ENCODE measurements at regions not wholly inside any gene's neighbourhood (a gene's known extent, or its start where the extent isn't known, plus 50 kb on each side); places are given as distances from the start of the nearest gene placed in this dataset.

DNA sequence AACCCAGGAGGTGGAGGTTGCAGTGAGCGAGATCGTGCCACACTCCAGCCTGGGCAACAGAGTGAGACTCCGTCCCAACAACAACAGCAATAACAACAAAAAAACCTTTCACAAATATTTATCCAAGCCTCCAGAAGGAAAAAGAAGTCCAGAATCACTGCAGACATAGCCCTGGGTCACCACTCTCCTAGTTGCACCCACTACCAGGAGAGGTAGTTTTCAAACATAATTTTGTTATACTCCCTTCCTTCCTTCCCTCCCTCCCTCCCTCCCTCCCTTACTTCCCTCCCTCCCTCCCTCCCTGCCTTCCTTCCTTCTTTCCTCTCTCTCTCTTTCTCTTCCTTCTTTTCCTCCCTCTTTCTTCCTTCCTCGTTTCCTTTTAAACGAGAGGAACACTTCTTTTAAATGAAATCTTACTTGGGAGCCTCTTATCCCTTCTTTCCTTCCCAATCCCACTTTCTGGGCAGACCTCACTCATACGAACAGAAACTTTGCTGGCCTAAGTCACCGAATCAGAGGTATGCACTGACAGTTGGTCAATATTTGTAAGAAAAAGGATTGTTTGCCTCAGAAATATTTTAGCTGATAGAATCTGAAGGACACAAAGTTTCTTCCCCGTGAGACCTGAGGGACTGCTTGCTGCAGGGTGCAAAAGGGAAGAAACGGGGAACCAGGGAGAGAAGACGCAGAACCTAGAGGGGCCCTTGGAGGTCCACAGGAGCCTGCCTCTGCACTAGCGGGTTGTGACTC, 88.1 kb upstream of the AGAP1 start:
- H3K4me3 Mint-ChIP-seq (ENCODE audit: unreplicated experiment), result no peak overlapping the region
- TF ChIP-seq CTCF (IDR thresholded peaks at IDR 0.05; ENCODE audit: unreplicated experiment), result no peak

DNA sequence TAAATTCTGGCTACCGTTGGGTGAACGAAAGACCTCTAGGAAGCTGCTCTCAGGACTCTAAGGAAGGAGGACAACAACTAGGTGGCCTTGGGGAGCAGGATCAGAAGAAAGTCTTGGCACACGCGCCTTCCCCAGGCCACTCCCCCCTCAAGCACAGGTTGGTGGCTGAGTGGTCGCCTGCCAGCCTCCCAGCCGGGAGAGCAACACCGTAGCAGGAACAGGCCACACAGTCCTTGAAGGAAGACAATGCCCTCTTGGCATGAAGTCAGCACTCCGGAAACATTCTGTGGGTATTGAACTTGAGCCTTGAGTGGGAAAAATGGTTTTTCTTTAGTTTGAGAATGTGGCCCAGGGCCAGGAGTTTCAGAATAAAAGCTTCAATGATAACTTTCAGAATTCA, 87.4 kb upstream of the AGAP1 start:
- TF ChIP-seq CTCF (IDR thresholded peaks at IDR 0.05; ENCODE audit: unreplicated experiment), result no peak
- Mint-ChIP-seq H3K27ac (ENCODE audit: unreplicated experiment) (no peak overlapping the region), H3K4me3 (ENCODE audit: unreplicated experiment) (no peak overlapping the region), H3K4me1 (ENCODE audit: unreplicated experiment) (peaks cover 7% of the 10 kb centered on the region), H3K9me3 (ENCODE audit: unreplicated experiment) (no peaks in the 10 kb centered on the region), H3K27me3 (ENCODE audit: unreplicated experiment) (no peaks in the 10 kb centered on the region), H3K36me3 (ENCODE audit: low read depth, unreplicated experiment) (no peaks in the 10 kb centered on the region)
- no peak for DNase-seq (ENCODE audit: low spot score)

More for the DNA sequence above, 88.1 kb upstream of the AGAP1 start:
- peaks cover 5% of the 10 kb centered on the region for H3K36me3 Mint-ChIP-seq (ENCODE audit: low read depth, unreplicated experiment)
- peaks cover 5% of the 10 kb centered on the region for H3K9me3 Mint-ChIP-seq (ENCODE audit: unreplicated experiment)
- H3K27me3 Mint-ChIP-seq (ENCODE audit: unreplicated experiment), result no peaks in the 10 kb centered on the region
- peaks cover 7% of the 10 kb centered on the region for H3K4me1 Mint-ChIP-seq (ENCODE audit: unreplicated experiment)
- H3K27ac Mint-ChIP-seq (ENCODE audit: unreplicated experiment), result no peak overlapping the region
- no peak for DNase-seq (ENCODE audit: low spot score)

DNA sequence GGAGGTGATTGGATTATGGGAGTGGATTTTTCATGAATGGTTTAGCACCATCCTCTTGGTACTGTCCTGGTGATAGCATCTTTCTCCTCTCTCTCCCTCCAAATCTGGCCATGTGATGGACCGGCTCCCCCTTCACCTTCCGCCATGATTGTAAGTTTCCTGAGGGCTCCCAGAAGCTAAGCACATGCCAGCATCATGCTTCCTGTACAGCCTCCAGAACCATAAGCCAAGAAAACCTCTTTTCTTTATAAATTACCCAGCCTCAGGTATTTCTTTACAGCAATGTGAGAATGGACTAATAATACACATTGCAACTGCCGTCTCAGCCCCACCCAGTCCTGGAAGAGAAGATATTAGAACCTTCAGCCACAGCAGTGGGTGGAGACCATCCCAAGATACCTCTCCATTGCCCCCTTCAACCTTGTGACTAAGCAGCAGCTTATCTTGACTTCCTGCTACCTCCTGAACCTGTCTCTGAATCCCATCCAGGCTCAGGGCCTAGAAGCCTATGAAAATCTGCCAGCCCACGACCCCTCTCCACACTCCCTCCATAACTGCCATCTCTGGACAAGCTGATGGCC, 81.8 kb upstream of the AGAP1 start:
- H3K27me3 Mint-ChIP-seq (ENCODE audit: unreplicated experiment), result no peaks in the 10 kb centered on the region
- no peak for DNase-seq (ENCODE audit: low spot score)
- H3K4me1 Mint-ChIP-seq (ENCODE audit: unreplicated experiment), result peaks cover 2% of the 10 kb centered on the region
- no peak overlapping the region for H3K27ac Mint-ChIP-seq (ENCODE audit: unreplicated experiment)
- H3K36me3 Mint-ChIP-seq (ENCODE audit: low read depth, unreplicated experiment), result no peaks in the 10 kb centered on the region
- no peak for TF ChIP-seq CTCF (IDR thresholded peaks at IDR 0.05; ENCODE audit: unreplicated experiment)
- peaks cover 4% of the 10 kb centered on the region for H3K9me3 Mint-ChIP-seq (ENCODE audit: unreplicated experiment)
- H3K4me3 Mint-ChIP-seq (ENCODE audit: unreplicated experiment), result no peak overlapping the region

DNA sequence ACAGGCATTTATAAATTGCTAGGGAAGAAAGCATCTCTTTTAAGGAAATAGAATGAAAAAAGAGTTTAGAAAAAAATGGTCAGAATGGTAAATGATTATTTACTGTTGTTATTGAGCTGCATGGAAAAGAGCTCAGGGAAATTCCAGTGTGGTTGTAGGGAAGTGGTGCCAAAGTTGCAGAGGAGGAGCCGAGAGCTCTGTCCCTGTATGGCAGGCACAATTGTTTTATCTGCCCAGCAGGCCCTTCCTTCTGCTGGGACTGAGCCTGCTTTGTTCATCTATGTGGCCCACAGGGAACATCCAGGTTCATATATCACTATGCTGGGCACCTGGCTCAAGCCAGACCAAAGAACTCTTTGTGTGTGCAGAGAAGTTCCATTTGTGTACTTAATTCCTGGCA, 80.8 kb upstream of the AGAP1 start:
- Mint-ChIP-seq H3K4me1 (ENCODE audit: unreplicated experiment) (peaks cover 9% of the 10 kb centered on the region), H3K27me3 (ENCODE audit: unreplicated experiment) (no peaks in the 10 kb centered on the region), H3K36me3 (ENCODE audit: low read depth, unreplicated experiment) (no peaks in the 10 kb centered on the region), H3K4me3 (ENCODE audit: unreplicated experiment) (no peak overlapping the region), H3K27ac (ENCODE audit: unreplicated experiment) (no peak overlapping the region), H3K9me3 (ENCODE audit: unreplicated experiment) (peaks cover 4% of the 10 kb centered on the region)
- no peak for DNase-seq (ENCODE audit: low spot score)
- no peak for TF ChIP-seq CTCF (IDR thresholded peaks at IDR 0.05; ENCODE audit: unreplicated experiment)

GRCh38 chr2:235414422-235414821, 79.4 kb upstream of the AGAP1 start:
- Mint-ChIP-seq H3K27ac (ENCODE audit: unreplicated experiment) (no peak overlapping the region), H3K36me3 (ENCODE audit: low read depth, unreplicated experiment) (no peaks in the 10 kb centered on the region), H3K4me1 (ENCODE audit: unreplicated experiment) (peaks cover 9% of the 10 kb centered on the region), H3K9me3 (ENCODE audit: unreplicated experiment) (peaks cover 4% of the 10 kb centered on the region), H3K4me3 (ENCODE audit: unreplicated experiment) (no peak overlapping the region), H3K27me3 (ENCODE audit: unreplicated experiment) (no peaks in the 10 kb centered on the region)
- no peak for TF ChIP-seq CTCF (IDR thresholded peaks at IDR 0.05; ENCODE audit: unreplicated experiment)
- no peak for DNase-seq (ENCODE audit: low spot score)

Data from endothelial cell (in vitro differentiated cells).